Vagina (tissue), 2 donors: ENCODE measurements at regions not wholly inside any gene's neighbourhood (a gene's known extent, or its start where the extent isn't known, plus 50 kb on each side); places are given as distances from the start of the nearest gene placed in this dataset.

Experiments used
- DNase-seq, 2 donors: peaks; one replicate each; pipeline ENCODE4 v3.0.0-alpha.2; 2017; ENCODE audit errors: extremely low spot score in 2 of 2
- H3K27ac ChIP-seq: fragments of 200-600 bp; sonication (generic); one replicate; pipeline ENCODE4 v1.5.1; 2019
- H3K27me3 ChIP-seq: fragments of 200-600 bp; sonication (generic); one replicate; pipeline ENCODE4 v1.5.1; 2019
- H3K36me3 ChIP-seq, 2 donors: fragments of 200-600 bp; sonication (generic); one replicate each; pipeline ENCODE4 v1.5.1; 2017 to 2019
- H3K4me1 ChIP-seq: fragments of 200-600 bp; sonication (generic); one replicate; pipeline ENCODE4 v1.5.1; 2019
- H3K4me3 ChIP-seq, 2 donors: fragments of 200-600 bp; sonication (generic); 1 replicate in 1 of 2; 2 replicates in 1 of 2; pipeline ENCODE4 v1.5.1; 2016 to 2019
- H3K9me3 ChIP-seq: fragments of 200-600 bp; sonication (generic); one replicate; pipeline ENCODE4 v1.5.1; 2019
- POLR2A ChIP-seq, 2 donors: fragments of 450-650 bp; IDR thresholded peaks; one replicate each; pipeline ENCODE4 v1.6.1; 2017; ENCODE audit warnings: antibody characterized with exemption in 2 of 2, mild to moderate bottlenecking in 2 of 2, moderate library complexity in 2 of 2
- POLR2AphosphoS5 ChIP-seq, 2 donors: sonication (generic); formaldehyde crosslinking; IDR thresholded peaks; one replicate each; pipeline ENCODE4 v1.9.0; 2017; ENCODE audit warnings: antibody characterized with exemption in 2 of 2, mild to moderate bottlenecking in 2 of 2, low read depth in 1 of 2; ENCODE audit not compliant: insufficient read depth in 1 of 2
- intact Hi-C: fragments of 100-400 bp; cut with DNase I; formaldehyde crosslinking; loops from one replicate; pipeline ENCODE4 v1.15.1; 2023
- TF ChIP-seq, protein P1 (sequence below), 3 experiments: fragments of 450-650 bp in 2 of 3; fragments of 200-600 bp in 1 of 3; sonication (generic) in 1 of 3; IDR thresholded peaks; one replicate each; pipeline ENCODE4 v1.5.1; 2017 to 2019; ENCODE audit warnings: antibody characterized with exemption in 3 of 3, mild to moderate bottlenecking in 2 of 3, moderate library complexity in 2 of 3

DNA sequence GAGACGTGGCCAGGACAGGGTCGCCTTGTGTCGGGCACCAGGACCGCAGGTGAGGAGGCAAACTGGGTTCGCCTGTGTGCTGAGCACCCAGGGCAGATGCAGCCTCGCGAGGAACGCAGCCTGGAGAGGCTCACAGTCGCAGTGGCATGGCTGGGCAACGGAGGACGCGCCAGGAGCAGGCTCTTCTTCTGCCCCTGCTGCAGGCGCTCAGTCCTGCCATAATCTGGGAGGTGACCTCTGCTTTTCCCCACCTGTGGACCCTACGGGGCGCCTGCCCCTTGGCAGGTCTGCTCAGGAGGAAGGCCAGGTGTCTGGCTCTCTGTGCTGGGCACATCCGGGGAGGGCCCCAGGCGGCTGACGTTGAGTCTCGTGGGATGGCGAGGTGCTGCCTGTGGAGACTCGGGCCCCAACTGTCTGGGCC is 1136.2 kb downstream of the BRD1 start:
- no peaks in the 10 kb centered on the region for H3K9me3 ChIP-seq
- H3K27ac ChIP-seq, result no peak overlapping the region
- intact Hi-C loops, result no loop called here
- no peaks in the 10 kb centered on the region for H3K27me3 ChIP-seq
- H3K4me3 ChIP-seq, result no peak overlapping the region
- no peaks in the 10 kb centered on the region for H3K4me1 ChIP-seq
- no peak for DNase-seq
- no peaks in the 10 kb centered on the region for H3K36me3 ChIP-seq
- TF ChIP-seq POLR2AphosphoS5 (IDR thresholded peaks at IDR 0.05; ENCODE audit: insufficient read depth in 1 of 2, low read depth in 1 of 2), result no peak
- TF ChIP-seq, protein P1, sequence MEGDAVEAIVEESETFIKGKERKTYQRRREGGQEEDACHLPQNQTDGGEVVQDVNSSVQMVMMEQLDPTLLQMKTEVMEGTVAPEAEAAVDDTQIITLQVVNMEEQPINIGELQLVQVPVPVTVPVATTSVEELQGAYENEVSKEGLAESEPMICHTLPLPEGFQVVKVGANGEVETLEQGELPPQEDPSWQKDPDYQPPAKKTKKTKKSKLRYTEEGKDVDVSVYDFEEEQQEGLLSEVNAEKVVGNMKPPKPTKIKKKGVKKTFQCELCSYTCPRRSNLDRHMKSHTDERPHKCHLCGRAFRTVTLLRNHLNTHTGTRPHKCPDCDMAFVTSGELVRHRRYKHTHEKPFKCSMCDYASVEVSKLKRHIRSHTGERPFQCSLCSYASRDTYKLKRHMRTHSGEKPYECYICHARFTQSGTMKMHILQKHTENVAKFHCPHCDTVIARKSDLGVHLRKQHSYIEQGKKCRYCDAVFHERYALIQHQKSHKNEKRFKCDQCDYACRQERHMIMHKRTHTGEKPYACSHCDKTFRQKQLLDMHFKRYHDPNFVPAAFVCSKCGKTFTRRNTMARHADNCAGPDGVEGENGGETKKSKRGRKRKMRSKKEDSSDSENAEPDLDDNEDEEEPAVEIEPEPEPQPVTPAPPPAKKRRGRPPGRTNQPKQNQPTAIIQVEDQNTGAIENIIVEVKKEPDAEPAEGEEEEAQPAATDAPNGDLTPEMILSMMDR (IDR thresholded peaks at IDR 0.05), result no peak
- TF ChIP-seq POLR2A (IDR thresholded peaks at IDR 0.05), result no peak

DNA sequence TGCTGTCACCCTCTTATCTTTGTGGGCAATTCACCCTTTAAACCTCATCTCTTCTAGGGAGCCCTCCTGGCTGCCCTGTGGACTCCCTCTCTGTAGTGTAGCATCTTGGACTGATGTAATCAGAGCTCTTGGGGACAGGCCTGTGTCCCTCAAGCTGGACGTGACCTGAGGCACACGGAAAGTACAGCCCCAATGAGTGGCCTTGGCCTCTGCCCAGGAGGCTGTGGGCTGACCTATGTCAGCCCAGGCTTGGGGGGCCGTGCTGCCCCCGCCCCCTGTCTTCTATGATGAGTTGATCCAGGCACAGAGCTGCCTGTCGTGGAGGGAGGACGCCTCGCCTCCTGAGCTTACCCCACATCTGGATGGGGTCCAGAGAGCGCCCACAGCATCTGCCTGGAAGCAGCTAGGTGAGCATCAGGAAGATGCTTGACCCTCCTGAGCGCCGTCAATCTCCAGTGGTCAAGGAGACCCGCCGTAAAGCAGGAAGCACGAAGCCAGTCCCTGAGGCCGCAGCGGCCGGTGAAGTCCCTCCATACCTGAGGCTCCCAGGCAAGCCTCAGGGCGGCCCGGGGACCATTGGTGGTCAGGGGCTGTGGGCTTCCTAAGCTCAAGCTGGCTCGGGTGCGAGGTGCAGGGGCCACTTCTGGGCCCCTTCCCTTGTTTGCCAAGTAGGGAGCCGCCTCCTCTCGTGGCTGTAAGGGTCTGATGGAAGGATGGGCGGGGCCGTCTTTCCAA is 1136.9 kb downstream of the BRD1 start:
- Histone ChIP-seq H3K36me3 (no peaks in the 10 kb centered on the region), H3K4me1 (no peaks in the 10 kb centered on the region), H3K9me3 (no peaks in the 10 kb centered on the region), H3K27me3 (no peaks in the 10 kb centered on the region), H3K27ac (no peak overlapping the region), H3K4me3 (no peak overlapping the region)
- intact Hi-C loops, result no loop called here
- DNase-seq, result no peak
- TF ChIP-seq, protein P1 (IDR thresholded peaks at IDR 0.05), result no peak
- no peak for TF ChIP-seq POLR2A (IDR thresholded peaks at IDR 0.05)
- TF ChIP-seq POLR2AphosphoS5 (IDR thresholded peaks at IDR 0.05; ENCODE audit: insufficient read depth in 1 of 2, low read depth in 1 of 2), result no peak

DNA sequence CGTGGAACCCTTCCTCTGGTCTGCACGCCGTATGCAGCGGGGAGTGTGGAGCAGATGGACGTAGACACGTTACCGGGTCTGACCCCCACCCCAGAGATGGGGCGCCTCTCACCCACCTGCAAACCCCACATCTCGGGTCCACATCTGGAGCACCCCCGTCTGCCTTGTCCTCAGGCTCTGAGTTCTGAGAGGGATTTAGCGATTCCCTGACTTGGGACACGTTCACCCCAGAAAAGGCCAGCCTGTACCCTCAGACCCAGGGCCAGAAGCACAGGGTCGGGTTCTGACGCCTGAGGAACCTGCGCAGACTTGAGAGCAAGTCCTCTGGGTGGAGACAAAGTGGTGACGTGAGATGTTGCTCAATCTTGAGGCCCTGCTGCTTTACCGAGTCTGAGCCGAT is 1138.5 kb downstream of the BRD1 start:
- H3K4me3 ChIP-seq, result no peak overlapping the region
- no peaks in the 10 kb centered on the region for H3K4me1 ChIP-seq
- no peaks in the 10 kb centered on the region for H3K36me3 ChIP-seq
- no peaks in the 10 kb centered on the region for H3K27me3 ChIP-seq
- intact Hi-C loops, result no loop called here
- H3K9me3 ChIP-seq, result no peaks in the 10 kb centered on the region
- DNase-seq, result no peak
- TF ChIP-seq, protein P1 (IDR thresholded peaks at IDR 0.05), result no peak
- TF ChIP-seq POLR2A (IDR thresholded peaks at IDR 0.05) (no peak), POLR2AphosphoS5 (IDR thresholded peaks at IDR 0.05; ENCODE audit: insufficient read depth in 1 of 2, low read depth in 1 of 2) (no peak)
- no peak overlapping the region for H3K27ac ChIP-seq

DNA sequence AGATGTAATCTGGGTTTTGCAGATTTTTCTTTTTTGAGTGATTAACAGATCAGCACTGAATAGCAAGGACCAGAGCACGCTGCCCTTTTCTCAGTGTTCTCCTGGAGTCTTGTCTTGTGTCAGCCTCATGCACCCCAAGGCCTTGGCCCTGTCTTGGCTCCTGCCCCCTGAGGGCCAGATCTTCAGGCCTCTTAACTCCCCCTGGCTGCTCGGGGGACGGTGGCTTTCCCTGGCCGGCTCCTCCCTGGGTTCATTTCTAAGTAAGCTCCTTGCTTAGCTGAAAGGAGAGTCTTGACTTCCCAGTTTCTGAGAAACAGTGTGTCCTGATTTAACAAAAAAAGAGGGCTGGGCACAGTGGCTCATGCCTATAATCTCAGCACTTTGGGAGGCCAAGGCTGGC is 1139.3 kb downstream of the BRD1 start:
- intact Hi-C loops, result no loop called here
- Histone ChIP-seq H3K9me3 (no peaks in the 10 kb centered on the region), H3K27me3 (no peaks in the 10 kb centered on the region), H3K27ac (no peak overlapping the region), H3K4me1 (no peaks in the 10 kb centered on the region), H3K4me3 (no peak overlapping the region), H3K36me3 (no peaks in the 10 kb centered on the region)
- no peak for DNase-seq
- TF ChIP-seq, protein P1 (IDR thresholded peaks at IDR 0.05), result no peak
- TF ChIP-seq POLR2AphosphoS5 (IDR thresholded peaks at IDR 0.05; ENCODE audit: insufficient read depth in 1 of 2, low read depth in 1 of 2) (no peak), POLR2A (IDR thresholded peaks at IDR 0.05) (no peak)

DNA sequence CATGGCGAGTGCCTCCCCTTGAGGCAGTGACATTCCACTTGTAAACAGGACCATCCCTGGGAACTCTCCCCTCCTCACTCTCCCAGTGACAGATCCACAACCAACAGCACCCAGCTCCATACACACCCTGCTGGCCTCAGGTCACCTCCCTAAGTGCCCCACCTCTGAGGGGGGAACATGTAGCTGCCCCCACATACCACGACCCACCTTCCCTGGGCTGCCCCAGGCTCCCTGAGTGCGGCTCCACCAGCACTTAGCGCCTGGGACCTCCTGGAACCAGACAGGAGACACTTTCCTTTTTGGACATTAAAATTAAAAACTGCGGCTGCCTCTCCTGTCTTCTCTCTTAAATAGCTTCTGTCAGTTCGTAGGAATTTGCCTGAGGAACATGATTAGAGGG is 1140.1 kb downstream of the BRD1 start:
- Histone ChIP-seq H3K36me3 (no peaks in the 10 kb centered on the region), H3K27me3 (no peaks in the 10 kb centered on the region), H3K9me3 (no peaks in the 10 kb centered on the region), H3K4me1 (no peaks in the 10 kb centered on the region), H3K4me3 (no peak overlapping the region), H3K27ac (no peak overlapping the region)
- no peak for DNase-seq
- intact Hi-C loops, result no loop called here
- no peak for TF ChIP-seq POLR2A (IDR thresholded peaks at IDR 0.05)
- TF ChIP-seq POLR2AphosphoS5 (IDR thresholded peaks at IDR 0.05; ENCODE audit: insufficient read depth in 1 of 2, low read depth in 1 of 2), result no peak
- TF ChIP-seq, protein P1 (IDR thresholded peaks at IDR 0.05), result no peak
